ENCODE measurements at regions not wholly inside any gene's neighbourhood (a gene's known extent, or its start where the extent isn't known, plus 50 kb on each side); places are given as distances from the start of the nearest gene placed in this dataset.

DNA sequence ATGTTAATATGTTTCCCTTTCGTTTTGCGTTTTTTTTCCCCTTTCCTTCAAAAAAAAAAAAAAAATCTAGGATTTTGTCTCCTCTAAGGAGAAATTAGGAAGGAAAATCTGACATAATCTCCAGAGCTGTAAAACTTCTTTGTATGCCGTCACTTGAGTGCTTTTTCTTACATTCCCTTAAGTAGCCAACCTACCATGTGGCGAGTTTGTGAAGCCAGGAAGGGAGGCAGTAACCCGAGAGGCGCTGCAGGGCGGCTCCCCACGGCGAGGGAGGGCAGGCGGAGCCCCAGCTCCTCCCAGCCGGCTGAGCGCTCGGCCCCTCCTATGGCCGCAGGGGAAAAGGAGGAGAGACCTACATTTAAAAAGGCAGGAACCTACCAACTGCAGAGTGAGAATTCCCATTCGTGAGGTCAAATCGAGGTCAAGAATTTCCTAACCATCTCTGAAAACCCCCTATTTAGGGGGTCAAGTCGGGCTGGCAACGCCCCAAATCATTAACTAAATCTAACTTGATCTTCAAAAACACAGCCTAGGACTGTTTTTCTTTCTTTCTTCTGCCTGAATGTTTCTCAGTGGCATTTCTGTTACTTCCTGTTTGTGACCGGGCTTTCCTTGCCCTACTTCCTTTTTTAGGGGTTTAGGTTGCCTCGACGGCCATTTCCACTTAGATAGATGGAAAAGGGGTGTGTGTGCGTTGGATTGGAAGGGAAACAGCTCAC, 345.1 kb upstream of the KLF3 start:
- ChIA-PET CTCF (interaction anchor here (0.7 to 2.9 kb wide), 12 partner anchors 9 to 542 kb away, joined by 3 to 42 read pairs (median 4); no protein-coding TSS in a partner anchor), RAD21 (ENCODE audit: low non-redundant PET in 1 of 2, low total read pairs in 2 of 2, uncharacterized antibody in 2 of 2, unreplicated experiment in 2 of 2) (interaction anchor here (0.6 to 2.0 kb wide), 5 partner anchors 67 to 410 kb away, joined by 3 to 14 read pairs (median 3); no protein-coding TSS in a partner anchor), POLR2A (interaction anchor here (0.6 to 2.3 kb wide), 7 partner anchors 51 to 357 kb away, joined by 3 to 7 read pairs (median 4); no protein-coding TSS in a partner anchor)
- intact Hi-C loops (cut with micrococcal nuclease), result loop anchor here (1.0 to 2.0 kb wide), 3 partner anchors 130 to 356 kb away; no protein-coding TSS in a partner anchor
- no peaks in the 10 kb centered on the region for H3K79me2 ChIP-seq (ENCODE audit: insufficient read depth, low read length)
- H3K4me1 ChIP-seq (ENCODE audit: control insufficient read depth in 1 of 2, insufficient read depth in 2 of 2, low read length in 2 of 2), result peaks cover 25 to 51% of the 10 kb centered on the region in 2 experiments
- no peaks in the 10 kb centered on the region for H3K9me3 ChIP-seq (ENCODE audit: control insufficient read depth in 1 of 2, insufficient read depth in 1 of 2, low read depth in 1 of 2, low read length in 2 of 2)
- H4K20me1 ChIP-seq (ENCODE audit: insufficient read depth), result no peaks in the 10 kb centered on the region
- DNase-seq (ENCODE audit: low read depth, low spot score) (peak; percentile 85), ATAC-seq (peak; percentile 90)
- peak overlapping the region; percentile 63 for H3K27ac ChIP-seq (ENCODE audit: low read depth, low read length)
- H3K4me2 ChIP-seq (ENCODE audit: low read length), result peak overlapping the region; percentile 64
- peak overlapping the region; percentile 46 for H3K9ac ChIP-seq (ENCODE audit: low read length)
- no peaks in the 10 kb centered on the region for H3K36me3 ChIP-seq (ENCODE audit: control insufficient read depth in 1 of 2, insufficient read depth in 2 of 2, low read length in 2 of 2)
- H3K4me3 ChIP-seq (replicated peaks in 1 of 2; ENCODE audit: low read depth in 1 of 2, low read length in 2 of 2), result peak overlapping the region; percentile 8 to 29; a peak in 3 of 4 replicates
- peak overlapping the region; percentile 90 for H2AFZ ChIP-seq (ENCODE audit: low read depth, low read length, poor library complexity, severe bottlenecking)
- H3K27me3 ChIP-seq (ENCODE audit: insufficient read depth, low read length), result no peaks in the 10 kb centered on the region
- no peaks in the 10 kb centered on the region for H3K9me2 ChIP-seq (ENCODE audit: insufficient read depth)
- BruUV-seq (replicated peaks), result TSS peak; percentile 91
- TF ChIP-seq POLR2AphosphoS5 (IDR thresholded peaks at IDR 0.05; ENCODE audit: low read depth, low read length) (peak; percentile 59), ATF3 (IDR thresholded peaks at IDR 0.05) (no peak), ZBTB33 (IDR thresholded peaks at IDR 0.05; ENCODE audit: extremely low read depth, insufficient replicate concordance, low read length) (no peak), ZFX (IDR thresholded peaks at IDR 0.05) (no peak), REST (IDR thresholded peaks at IDR 0.05; ENCODE audit: low read depth) (no peak), TCF7L2 (IDR thresholded peaks at IDR 0.05; ENCODE audit: borderline replicate concordance, extremely low read depth, insufficient read depth, insufficient read length) (no peak), RAD21 (IDR thresholded peaks at IDR 0.05; ENCODE audit: low read depth) (no peak), SP1 (IDR thresholded peaks at IDR 0.05; ENCODE audit: low read depth) (peak; percentile 61), EGR1 (IDR thresholded peaks at IDR 0.05; ENCODE audit: low read depth) (0 out of 2 replicates have a peak, but pooled peaks have one; percentile 34), ZNF274 (IDR thresholded peaks at IDR 0.05; ENCODE audit: low read depth, low read length) (no peak), JUND (IDR thresholded peaks at IDR 0.05) (peak; percentile 36; the same call in 1 of the 2 replicates), FOSL1 (IDR thresholded peaks at IDR 0.05; ENCODE audit: low read depth) (no peak), EZH2 (IDR thresholded peaks at IDR 0.05) (no peak), CBX3 (IDR thresholded peaks at IDR 0.05; ENCODE audit: low read depth) (no peak; the same call in 1 of the 2 replicates), EZH2phosphoT487 (IDR thresholded peaks at IDR 0.05; ENCODE audit: borderline replicate concordance) (no peak), SIN3A (IDR thresholded peaks at IDR 0.05; ENCODE audit: low read depth) (0 out of 2 replicates have a peak, but pooled peaks have one; percentile 34), POLR2A (IDR thresholded peaks at IDR 0.05; ENCODE audit: borderline replicate concordance, extremely low read depth, insufficient read depth, insufficient read length) (peak; percentile 27)
- TF ChIP-seq, protein P1, sequence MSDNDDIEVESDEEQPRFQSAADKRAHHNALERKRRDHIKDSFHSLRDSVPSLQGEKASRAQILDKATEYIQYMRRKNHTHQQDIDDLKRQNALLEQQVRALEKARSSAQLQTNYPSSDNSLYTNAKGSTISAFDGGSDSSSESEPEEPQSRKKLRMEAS (IDR thresholded peaks at IDR 0.05), result peak; percentile 87
- TF ChIP-seq, protein P2, sequence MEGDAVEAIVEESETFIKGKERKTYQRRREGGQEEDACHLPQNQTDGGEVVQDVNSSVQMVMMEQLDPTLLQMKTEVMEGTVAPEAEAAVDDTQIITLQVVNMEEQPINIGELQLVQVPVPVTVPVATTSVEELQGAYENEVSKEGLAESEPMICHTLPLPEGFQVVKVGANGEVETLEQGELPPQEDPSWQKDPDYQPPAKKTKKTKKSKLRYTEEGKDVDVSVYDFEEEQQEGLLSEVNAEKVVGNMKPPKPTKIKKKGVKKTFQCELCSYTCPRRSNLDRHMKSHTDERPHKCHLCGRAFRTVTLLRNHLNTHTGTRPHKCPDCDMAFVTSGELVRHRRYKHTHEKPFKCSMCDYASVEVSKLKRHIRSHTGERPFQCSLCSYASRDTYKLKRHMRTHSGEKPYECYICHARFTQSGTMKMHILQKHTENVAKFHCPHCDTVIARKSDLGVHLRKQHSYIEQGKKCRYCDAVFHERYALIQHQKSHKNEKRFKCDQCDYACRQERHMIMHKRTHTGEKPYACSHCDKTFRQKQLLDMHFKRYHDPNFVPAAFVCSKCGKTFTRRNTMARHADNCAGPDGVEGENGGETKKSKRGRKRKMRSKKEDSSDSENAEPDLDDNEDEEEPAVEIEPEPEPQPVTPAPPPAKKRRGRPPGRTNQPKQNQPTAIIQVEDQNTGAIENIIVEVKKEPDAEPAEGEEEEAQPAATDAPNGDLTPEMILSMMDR (IDR thresholded peaks at IDR 0.05 in 2 of 3, conservative IDR thresholded peaks at IDR 0.05 in 1 of 3; ENCODE audit: borderline replicate concordance in 1 of 3, insufficient read depth in 1 of 3, low read depth in 2 of 3, low read length in 2 of 3), result no peak
